ENCODE measurements at regions not wholly inside any gene's neighbourhood (a gene's known extent, or its start where the extent isn't known, plus 50 kb on each side); places are given as distances from the start of the nearest gene placed in this dataset.

GRCh38 chr1:29431138-29431537, 194.8 kb downstream of the PTPRU start:
- ChIA-PET CTCF (no interaction called here), POLR2A (no interaction called here)
- DNase-seq (ENCODE audit: extremely low spot score), result no peak
- TF ChIP-seq NFRKB (IDR thresholded peaks at IDR 0.05) (no peak), FOXA1 (IDR thresholded peaks at IDR 0.05) (no peak), SP1 (IDR thresholded peaks at IDR 0.05) (no peak), ARNT (IDR thresholded peaks at IDR 0.05) (no peak)

DNA sequence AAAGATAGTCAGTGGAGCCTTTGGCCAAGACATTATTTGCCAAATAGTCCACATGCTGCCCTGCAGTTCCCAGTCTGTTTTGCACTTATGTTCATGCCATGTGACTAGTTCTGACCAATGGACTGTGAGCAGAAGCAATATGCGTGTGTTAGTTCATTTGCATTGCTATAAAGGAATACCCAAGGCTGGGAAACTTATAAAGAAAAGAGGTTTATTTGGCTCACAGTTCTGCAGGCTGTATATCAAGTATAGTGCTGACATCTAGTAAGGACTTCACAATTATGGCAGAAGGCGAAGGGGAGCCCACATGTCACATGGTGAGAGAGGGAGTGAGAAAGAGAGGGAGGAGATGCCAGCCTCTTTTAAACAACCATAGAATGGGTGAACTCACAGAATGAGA, 193.3 kb downstream of the PTPRU start:
- no peak for DNase-seq (ENCODE audit: extremely low spot score)
- POLR2A ChIA-PET, result no interaction called here
- CTCF ChIA-PET, result no interaction called here

DNA sequence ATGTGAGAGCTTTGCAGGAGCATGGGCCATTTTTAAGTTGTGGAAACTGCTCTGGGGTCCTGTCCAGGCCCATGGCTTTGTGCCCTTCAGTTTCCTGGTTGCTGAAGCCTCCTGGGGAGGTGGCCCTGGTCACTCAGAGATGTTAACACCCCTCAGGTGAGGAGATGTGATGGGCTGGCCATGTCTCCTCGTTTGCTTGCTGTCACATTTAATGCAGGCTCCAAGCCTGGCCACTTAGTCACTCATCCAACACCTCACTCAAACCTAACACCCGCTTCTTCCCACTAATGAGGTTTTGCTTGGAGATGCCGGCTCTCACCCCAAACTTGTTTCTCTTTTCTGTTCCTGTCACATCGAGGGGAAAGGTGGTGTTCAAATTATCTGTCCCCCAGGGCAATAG, 192.7 kb downstream of the PTPRU start:
- no peak for DNase-seq (ENCODE audit: extremely low spot score)
- ChIA-PET CTCF (no interaction called here), POLR2A (no interaction called here)
- TF ChIP-seq ELF4 (IDR thresholded peaks at IDR 0.05) (no peak), LEF1 (IDR thresholded peaks at IDR 0.05; ENCODE audit: borderline replicate concordance) (no peak), HDGF (IDR thresholded peaks at IDR 0.05; ENCODE audit: borderline replicate concordance) (no peak), ZNF384 (IDR thresholded peaks at IDR 0.05) (no peak), NFRKB (IDR thresholded peaks at IDR 0.05) (no peak), SUZ12 (IDR thresholded peaks at IDR 0.05) (no peak)

More for the DNA sequence above, 193.3 kb downstream of the PTPRU start:
- TF ChIP-seq SUZ12 (IDR thresholded peaks at IDR 0.05), result no peak
- TF ChIP-seq CTBP1 (IDR thresholded peaks at IDR 0.05; ENCODE audit: borderline replicate concordance), result no peak
- TF ChIP-seq L3MBTL2 (conservative IDR thresholded peaks at IDR 0.05), result no peak
- TF ChIP-seq ARNT (IDR thresholded peaks at IDR 0.05), result no peak
- TF ChIP-seq, protein P1, sequence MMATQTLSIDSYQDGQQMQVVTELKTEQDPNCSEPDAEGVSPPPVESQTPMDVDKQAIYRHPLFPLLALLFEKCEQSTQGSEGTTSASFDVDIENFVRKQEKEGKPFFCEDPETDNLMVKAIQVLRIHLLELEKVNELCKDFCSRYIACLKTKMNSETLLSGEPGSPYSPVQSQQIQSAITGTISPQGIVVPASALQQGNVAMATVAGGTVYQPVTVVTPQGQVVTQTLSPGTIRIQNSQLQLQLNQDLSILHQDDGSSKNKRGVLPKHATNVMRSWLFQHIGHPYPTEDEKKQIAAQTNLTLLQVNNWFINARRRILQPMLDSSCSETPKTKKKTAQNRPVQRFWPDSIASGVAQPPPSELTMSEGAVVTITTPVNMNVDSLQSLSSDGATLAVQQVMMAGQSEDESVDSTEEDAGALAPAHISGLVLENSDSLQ (IDR thresholded peaks at IDR 0.05), result no peak
- TF ChIP-seq FOXA1 (IDR thresholded peaks at IDR 0.05), result no peak
- TF ChIP-seq HDGF (IDR thresholded peaks at IDR 0.05; ENCODE audit: borderline replicate concordance), result no peak
- TF ChIP-seq ELF4 (IDR thresholded peaks at IDR 0.05), result no peak
- no peak for TF ChIP-seq NFRKB (IDR thresholded peaks at IDR 0.05)
- no peak for TF ChIP-seq FOXM1 (IDR thresholded peaks at IDR 0.05; ENCODE audit: borderline replicate concordance)
- TF ChIP-seq LEF1 (IDR thresholded peaks at IDR 0.05; ENCODE audit: borderline replicate concordance), result no peak
- TF ChIP-seq TARDBP (IDR thresholded peaks at IDR 0.05), result no peak
- TF ChIP-seq SP1 (IDR thresholded peaks at IDR 0.05), result no peak
- no peak for TF ChIP-seq BHLHE40 (IDR thresholded peaks at IDR 0.05; ENCODE audit: borderline replicate concordance)
- TF ChIP-seq FOXK2 (IDR thresholded peaks at IDR 0.05), result no peak
- no peak for TF ChIP-seq ZNF384 (IDR thresholded peaks at IDR 0.05)

- no peak for DNase-seq (ENCODE audit: extremely low spot score)
- POLR2A ChIA-PET, result no interaction called here
- TF ChIP-seq HDGF (IDR thresholded peaks at IDR 0.05; ENCODE audit: borderline replicate concordance), result no peak
- no peak for TF ChIP-seq ARNT (IDR thresholded peaks at IDR 0.05)
- no peak for TF ChIP-seq ZNF384 (IDR thresholded peaks at IDR 0.05)
- TF ChIP-seq FOXM1 (IDR thresholded peaks at IDR 0.05; ENCODE audit: borderline replicate concordance), result no peak
- TF ChIP-seq SUZ12 (IDR thresholded peaks at IDR 0.05), result no peak
- no peak for TF ChIP-seq BHLHE40 (IDR thresholded peaks at IDR 0.05; ENCODE audit: borderline replicate concordance)
- no peak for TF ChIP-seq L3MBTL2 (conservative IDR thresholded peaks at IDR 0.05)
- TF ChIP-seq ELF4 (IDR thresholded peaks at IDR 0.05), result no peak
- no peak for TF ChIP-seq TARDBP (IDR thresholded peaks at IDR 0.05)
- TF ChIP-seq LEF1 (IDR thresholded peaks at IDR 0.05; ENCODE audit: borderline replicate concordance), result no peak
- TF ChIP-seq, protein P1 (IDR thresholded peaks at IDR 0.05), result no peak
- TF ChIP-seq FOXK2 (IDR thresholded peaks at IDR 0.05), result no peak
- TF ChIP-seq CTBP1 (IDR thresholded peaks at IDR 0.05; ENCODE audit: borderline replicate concordance), result no peak
- TF ChIP-seq NFRKB (IDR thresholded peaks at IDR 0.05), result no peak
- CTCF ChIA-PET, result interaction anchor here (0.6 kb wide), 1 partner anchor 43 kb away, joined by 3 read pairs; no protein-coding TSS in a partner anchor
These were observed 191.9 kb downstream of the PTPRU start for GRCh38 chr1:29428280-29428615.

DNA sequence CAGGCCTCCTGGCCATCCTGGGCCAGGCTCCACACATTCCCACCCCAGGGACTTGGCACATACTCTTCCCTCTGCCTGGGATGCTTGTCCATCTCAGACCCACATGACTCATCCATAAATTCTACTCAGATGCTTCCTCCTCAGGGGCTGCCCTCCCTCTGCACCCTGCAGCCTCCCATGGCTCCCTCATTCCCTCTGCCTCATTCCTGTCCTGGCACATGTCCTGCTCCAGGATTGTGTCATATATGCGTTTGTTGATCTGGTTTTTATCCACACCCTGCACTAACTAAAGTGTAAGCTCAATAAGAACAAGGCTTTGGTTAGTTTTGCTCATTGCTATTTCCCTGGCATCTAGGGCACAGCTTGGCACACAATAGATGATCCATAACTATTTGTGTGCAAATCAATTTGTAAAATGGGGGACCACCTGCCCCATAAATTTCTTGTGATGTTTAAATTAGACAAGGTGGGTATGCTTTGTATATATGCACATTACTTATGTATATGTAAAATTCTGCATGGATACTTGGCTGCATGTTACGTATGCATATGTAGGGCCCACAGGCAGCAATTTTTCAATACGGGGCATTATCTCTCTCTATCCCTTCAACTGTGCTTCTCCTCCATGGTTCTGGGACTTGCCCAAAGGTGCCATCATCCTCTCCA, 191.4 kb downstream of the PTPRU start:
- DNase-seq (ENCODE audit: extremely low spot score), result no peak
- TF ChIP-seq L3MBTL2 (conservative IDR thresholded peaks at IDR 0.05), result no peak
- no peak for TF ChIP-seq BHLHE40 (IDR thresholded peaks at IDR 0.05; ENCODE audit: borderline replicate concordance)
- no peak for TF ChIP-seq NFRKB (IDR thresholded peaks at IDR 0.05)
- no peak for TF ChIP-seq FOXA1 (IDR thresholded peaks at IDR 0.05)
- no peak for TF ChIP-seq SUZ12 (IDR thresholded peaks at IDR 0.05)
- no peak for TF ChIP-seq LEF1 (IDR thresholded peaks at IDR 0.05; ENCODE audit: borderline replicate concordance)
- TF ChIP-seq ELF4 (IDR thresholded peaks at IDR 0.05), result no peak
- no peak for TF ChIP-seq ZNF384 (IDR thresholded peaks at IDR 0.05)
- TF ChIP-seq HDGF (IDR thresholded peaks at IDR 0.05; ENCODE audit: borderline replicate concordance), result no peak
- no peak for TF ChIP-seq FOXM1 (IDR thresholded peaks at IDR 0.05; ENCODE audit: borderline replicate concordance)
- no peak for TF ChIP-seq SP1 (IDR thresholded peaks at IDR 0.05)
- no peak for TF ChIP-seq CTBP1 (IDR thresholded peaks at IDR 0.05; ENCODE audit: borderline replicate concordance)
- TF ChIP-seq, protein P1 (IDR thresholded peaks at IDR 0.05), result no peak
- TF ChIP-seq ARNT (IDR thresholded peaks at IDR 0.05), result no peak
- POLR2A ChIA-PET, result no interaction called here
- CTCF ChIA-PET, result no interaction called here

- ChIA-PET CTCF (no interaction called here), POLR2A (no interaction called here)
- DNase-seq (ENCODE audit: extremely low spot score), result no peak
- TF ChIP-seq BHLHE40 (IDR thresholded peaks at IDR 0.05; ENCODE audit: borderline replicate concordance) (no peak), ZNF384 (IDR thresholded peaks at IDR 0.05) (no peak), FOXA1 (IDR thresholded peaks at IDR 0.05) (no peak), SUZ12 (IDR thresholded peaks at IDR 0.05) (no peak), TARDBP (IDR thresholded peaks at IDR 0.05) (no peak), LEF1 (IDR thresholded peaks at IDR 0.05; ENCODE audit: borderline replicate concordance) (no peak), ELF4 (IDR thresholded peaks at IDR 0.05) (no peak), NFRKB (IDR thresholded peaks at IDR 0.05) (no peak), CTBP1 (IDR thresholded peaks at IDR 0.05; ENCODE audit: borderline replicate concordance) (no peak), L3MBTL2 (conservative IDR thresholded peaks at IDR 0.05) (no peak), HDGF (IDR thresholded peaks at IDR 0.05; ENCODE audit: borderline replicate concordance) (no peak), SP1 (IDR thresholded peaks at IDR 0.05) (no peak), ARNT (IDR thresholded peaks at IDR 0.05) (no peak), FOXM1 (IDR thresholded peaks at IDR 0.05; ENCODE audit: borderline replicate concordance) (no peak), FOXK2 (IDR thresholded peaks at IDR 0.05) (no peak)
- TF ChIP-seq, protein P1 (IDR thresholded peaks at IDR 0.05), result no peak
These were observed 190.5 kb downstream of the PTPRU start for GRCh38 chr1:29426701-29427279.
